GM18498 (cell line): ENCODE measurements at regions not wholly inside any gene's neighbourhood (a gene's known extent, or its start where the extent isn't known, plus 50 kb on each side); places are given as distances from the start of the nearest gene placed in this dataset.

ENCODE experiments used
- ATAC-seq: cut with Tn5 transposase; IDR thresholded peaks from one replicate; pipeline ENCODE4 v1.9.1; 2021; ENCODE audit warnings: mild to moderate bottlenecking, moderate library complexity; ENCODE audit not compliant: unreplicated experiment

GRCh38 chr6:159358562-159358961 is 189.4 kb downstream of the FNDC1 start:
- ATAC-seq = no peak

GRCh38 chr6:159357211-159357915 is 188.2 kb downstream of the FNDC1 start:
- ATAC-seq = no peak

GRCh38 chr6:159353193-159353592 is 184.0 kb downstream of the FNDC1 start:
- ATAC-seq = no peak

- no peak for ATAC-seq
Measured at GRCh38 chr6:159351707-159352106, 182.5 kb downstream of the FNDC1 start.

GRCh38 chr6:159349915-159350314 is 180.7 kb downstream of the FNDC1 start:
- ATAC-seq = no peak

- ATAC-seq = no peak
Measured at GRCh38 chr6:159343709-159344108, 174.5 kb downstream of the FNDC1 start.

GRCh38 chr6:159342146-159342545 is 172.9 kb downstream of the FNDC1 start:
- no peak for ATAC-seq

- no peak for ATAC-seq
Measured at GRCh38 chr6:159334068-159334467, 164.9 kb downstream of the FNDC1 start.

GRCh38 chr6:159331451-159331850 is 162.3 kb downstream of the FNDC1 start:
- ATAC-seq = no peak

GRCh38 chr6:159329081-159329480 is 159.9 kb downstream of the FNDC1 start:
- no peak for ATAC-seq

GRCh38 chr6:159328052-159328451 is 158.9 kb downstream of the FNDC1 start:
- no peak for ATAC-seq

GRCh38 chr6:159325476-159325875 is 156.3 kb downstream of the FNDC1 start:
- ATAC-seq = no peak

- no peak for ATAC-seq
Measured at GRCh38 chr6:159324596-159324995, 155.4 kb downstream of the FNDC1 start.
